HG02840 (cell line): ENCODE measurements at regions not wholly inside any gene's neighbourhood (a gene's known extent, or its start where the extent isn't known, plus 50 kb on each side); places are given as distances from the start of the nearest gene placed in this dataset.

Source experiments
- ATAC-seq: cut with Tn5 transposase; IDR thresholded peaks from one replicate; pipeline ENCODE4 v1.9.1; 2021; ENCODE audit warnings: mild to moderate bottlenecking, moderate library complexity, moderate number of reproducible peaks; ENCODE audit not compliant: unreplicated experiment, low FRiP score

GRCh38 chr6:21648475-21649050 lies 55.0 kb downstream of the SOX4 start:
- no peak for ATAC-seq

DNA sequence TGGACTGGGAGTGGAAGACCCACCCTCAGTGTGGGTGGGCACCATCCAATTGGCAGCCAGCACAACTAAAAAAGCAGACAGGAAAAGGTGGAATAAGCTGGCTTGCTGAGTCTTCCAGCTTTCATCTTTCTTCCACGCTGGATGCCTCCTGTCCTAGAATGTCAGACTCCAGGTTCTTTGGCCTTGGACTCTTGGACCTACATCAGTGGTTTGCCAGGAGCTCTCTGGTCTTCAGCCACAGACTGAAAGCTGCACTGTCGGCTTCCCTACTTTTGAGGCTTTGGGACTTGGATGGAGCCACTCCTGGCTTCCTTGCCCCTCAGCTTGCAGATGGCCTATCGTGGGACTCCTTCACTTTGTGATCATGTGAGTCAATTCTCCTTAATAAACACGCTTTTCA lies 59.8 kb downstream of the SOX4 start:
- no peak for ATAC-seq

DNA sequence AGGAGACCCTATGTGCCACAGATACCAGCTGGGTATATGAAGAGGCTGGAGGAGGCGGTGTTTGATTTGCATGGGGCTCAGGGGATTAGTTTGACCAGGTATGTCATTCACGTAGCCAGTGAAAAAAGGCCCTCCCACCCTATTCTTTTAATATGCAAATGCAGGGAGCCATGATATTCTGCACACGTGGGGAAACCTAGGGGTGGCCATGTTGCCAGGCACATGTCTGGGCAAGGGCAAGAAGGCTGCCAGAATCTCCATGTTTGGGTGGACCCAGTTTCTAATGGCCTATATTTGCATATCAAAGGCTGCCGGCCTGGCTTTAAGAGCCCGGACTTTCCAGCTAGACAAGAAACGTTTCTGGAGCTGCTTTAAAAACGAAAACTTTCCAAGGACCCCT lies 60.4 kb downstream of the SOX4 start:
- no peak for ATAC-seq

DNA sequence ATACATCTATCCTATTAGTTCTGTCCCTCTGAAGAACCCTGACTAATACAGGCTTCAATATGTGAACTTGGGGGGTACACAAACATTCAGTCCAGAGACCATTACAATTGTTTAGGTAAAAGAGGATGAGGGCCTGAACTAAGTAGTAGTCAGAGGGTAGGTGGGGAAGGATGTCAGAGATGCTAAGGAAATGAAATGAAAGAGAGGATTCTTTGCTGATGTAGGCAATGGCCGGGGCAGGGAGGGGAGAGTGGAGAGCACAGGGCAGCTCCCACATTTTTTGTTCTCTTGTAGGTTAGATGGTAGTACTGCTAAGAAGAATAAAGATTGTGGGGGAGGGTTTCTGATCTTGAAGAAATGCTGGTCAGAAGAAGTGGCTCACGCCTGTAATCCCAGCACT lies 60.8 kb downstream of the SOX4 start:
- ATAC-seq = no peak

DNA sequence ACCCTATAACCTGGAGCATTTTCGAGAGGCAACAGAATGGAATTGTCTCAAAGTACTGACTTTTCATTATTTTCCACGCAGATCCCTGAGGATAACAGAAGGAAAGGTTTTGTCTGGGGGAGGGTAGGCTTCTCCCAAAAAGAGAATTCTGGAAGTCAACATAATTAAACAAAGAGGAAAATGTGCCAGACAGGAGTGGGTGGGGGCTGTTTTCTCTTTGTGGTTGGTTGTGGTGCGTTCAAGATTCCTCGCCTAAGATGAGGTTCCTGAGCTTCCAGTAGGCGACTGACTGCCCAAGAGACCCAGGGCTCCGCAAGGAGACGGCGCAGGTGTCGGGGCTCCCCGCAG lies 70.4 kb downstream of the SOX4 start:
- no peak for ATAC-seq

- ATAC-seq = no peak
These were observed 71.0 kb downstream of the SOX4 start for GRCh38 chr6:21664314-21665109.

DNA sequence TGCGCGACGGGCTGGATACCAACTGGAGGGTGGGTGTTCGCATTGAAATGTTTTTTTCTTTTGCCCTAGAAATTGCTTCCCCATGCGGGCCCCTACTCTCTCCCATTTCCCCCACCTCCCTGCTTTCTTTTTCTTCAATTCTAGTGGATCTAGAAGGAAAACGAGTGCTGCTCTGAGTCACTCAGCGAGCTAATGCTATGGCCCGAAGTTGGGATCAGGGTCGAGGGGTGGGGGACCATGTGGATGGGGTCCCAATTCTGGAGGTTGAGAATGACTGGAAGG lies 71.5 kb downstream of the SOX4 start:
- no peak for ATAC-seq

- no peak for ATAC-seq
These were observed 72.0 kb downstream of the SOX4 start for GRCh38 chr6:21665392-21666200.

- ATAC-seq = no peak
These were observed 72.7 kb downstream of the SOX4 start for GRCh38 chr6:21666201-21666691.

DNA sequence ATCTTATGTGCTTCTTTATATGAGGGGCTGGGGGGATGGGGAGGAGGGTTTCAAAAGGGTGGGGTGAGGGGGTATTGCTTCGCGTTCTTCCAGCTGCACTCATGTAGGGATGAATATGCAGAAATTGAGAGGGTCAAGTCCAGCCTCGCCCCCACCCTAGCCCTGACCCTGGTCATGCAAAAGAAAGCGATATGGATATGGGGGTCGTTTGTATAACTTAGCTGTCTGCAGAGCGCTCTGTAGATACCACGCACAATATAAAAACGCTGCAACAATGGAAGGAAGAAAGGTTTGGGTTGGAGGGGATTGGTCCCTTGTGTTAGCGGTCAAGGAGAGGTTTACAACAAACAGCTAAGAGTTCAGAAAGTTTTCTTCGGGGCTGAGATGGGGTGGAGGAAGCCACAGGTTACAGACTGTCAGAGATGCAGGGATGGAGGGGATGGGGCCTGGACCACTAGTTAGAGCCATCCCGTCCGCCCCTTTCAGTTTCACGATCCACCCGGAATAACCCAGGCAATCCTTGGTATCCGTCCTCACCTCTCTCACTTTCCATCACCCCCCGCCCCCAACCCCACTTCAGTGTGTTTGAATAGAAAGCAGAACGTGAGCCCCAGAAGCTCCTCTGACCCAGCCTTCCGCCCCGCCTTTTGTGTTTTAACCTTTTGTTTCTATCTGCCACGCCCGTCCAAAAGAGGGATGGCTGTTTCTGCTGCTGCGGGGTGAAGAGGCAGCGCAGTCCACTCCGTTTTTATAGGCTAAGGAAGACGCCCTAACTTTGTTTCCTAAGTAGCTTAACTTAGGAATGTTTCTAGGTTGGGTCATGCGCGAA lies 73.5 kb downstream of the SOX4 start:
- ATAC-seq = no peak

DNA sequence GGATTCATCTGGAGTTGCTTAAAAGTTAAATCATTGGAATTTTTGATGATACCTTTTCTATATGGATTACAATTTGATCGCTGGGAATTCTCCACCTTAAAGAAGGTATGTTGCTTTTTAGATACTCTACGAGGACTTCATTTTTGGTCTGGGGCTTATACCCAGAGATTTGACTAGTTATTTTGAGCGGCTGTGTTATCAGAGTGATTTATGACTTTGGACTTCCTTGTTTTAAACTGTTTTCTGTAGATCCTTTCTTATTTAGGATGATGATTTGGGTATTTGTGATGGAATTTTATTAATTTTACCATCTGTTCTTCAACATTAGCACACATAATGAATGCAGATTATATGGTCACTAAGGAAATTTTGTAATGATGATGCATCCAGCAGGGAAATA lies 75.2 kb downstream of the SOX4 start:
- ATAC-seq = no peak

DNA sequence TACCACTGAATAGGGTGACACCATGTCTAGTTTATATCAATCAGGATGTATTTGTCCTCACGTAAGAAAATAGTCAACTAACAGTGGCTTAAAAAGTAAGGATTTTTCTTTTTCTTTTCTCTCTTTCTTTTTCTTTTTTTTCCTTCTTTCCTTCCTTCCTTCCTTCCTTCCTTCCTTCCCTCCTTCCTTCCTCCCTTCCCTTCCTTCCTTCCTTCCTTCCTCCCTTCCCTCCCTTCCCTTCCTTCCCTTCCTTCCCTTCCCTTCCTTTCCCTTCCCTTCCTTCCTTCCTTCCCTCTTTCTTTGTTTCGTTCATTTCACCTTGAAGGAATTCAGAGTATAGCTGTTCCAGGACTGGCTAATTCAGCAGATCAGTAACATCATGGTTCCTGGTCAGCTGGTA lies 83.2 kb downstream of the SOX4 start:
- no peak for ATAC-seq

GRCh38 chr6:21678990-21679389 lies 85.4 kb downstream of the SOX4 start:
- ATAC-seq = no peak

GRCh38 chr6:21679761-21680265 lies 86.3 kb downstream of the SOX4 start:
- no peak for ATAC-seq

- no peak for ATAC-seq
These were observed 87.1 kb downstream of the SOX4 start for GRCh38 chr6:21680611-21681010.

DNA sequence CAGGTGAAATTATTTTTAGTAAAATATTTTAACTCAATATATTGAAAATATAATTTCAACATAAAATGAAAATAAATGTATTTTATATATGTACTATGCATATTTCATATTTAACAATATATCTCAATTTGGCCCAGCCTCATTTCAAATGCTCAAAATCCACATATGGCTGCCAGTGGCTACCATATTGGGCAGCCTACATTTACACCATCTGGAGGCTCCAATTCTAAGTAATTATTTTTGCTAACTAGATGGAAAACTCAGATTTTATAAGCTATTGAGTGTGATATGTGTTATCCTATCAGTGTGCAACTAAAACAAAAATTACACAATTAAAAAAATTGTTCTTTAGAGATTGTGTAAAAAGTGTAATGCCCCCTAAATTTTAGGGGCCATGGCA lies 96.9 kb downstream of the SOX4 start:
- no peak for ATAC-seq

GRCh38 chr6:21691685-21692346 lies 98.3 kb downstream of the SOX4 start:
- ATAC-seq = no peak

DNA sequence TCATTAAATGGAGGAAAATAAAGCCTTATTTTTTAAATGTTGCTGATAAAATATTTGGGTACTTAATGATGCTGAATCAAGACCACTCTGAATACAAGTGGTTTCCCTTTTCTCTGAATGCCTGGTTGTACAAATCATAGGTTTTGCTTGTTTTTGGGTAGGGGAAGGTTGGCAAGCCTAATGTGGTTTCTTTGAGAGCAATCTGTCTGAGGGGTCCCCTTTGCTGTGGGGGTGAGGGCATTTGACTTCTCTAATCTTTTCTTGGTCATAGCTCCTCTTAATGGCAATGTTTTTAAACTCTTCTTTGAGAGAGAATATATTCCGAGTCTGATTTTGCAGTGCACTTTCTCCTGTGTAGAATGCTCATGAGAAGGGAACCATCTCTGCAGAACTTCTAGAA lies 99.2 kb downstream of the SOX4 start:
- ATAC-seq = no peak

- ATAC-seq = no peak
These were observed 100.6 kb downstream of the SOX4 start for GRCh38 chr6:21694168-21694567.
